HEK293 (cell line): ENCODE measurements at regions not wholly inside any gene's neighbourhood (a gene's known extent, or its start where the extent isn't known, plus 50 kb on each side); places are given as distances from the start of the nearest gene placed in this dataset.
A peak's percentile ranks its signal among the peaks of the same experiment; 100 is the strongest.

Experiments used
- CTCF ChIA-PET: fragments of 350-600 bp; formaldehyde crosslinking; extraction: SDS; loops from one replicate; lab custom pipeline; 2021; ENCODE audit warnings: antibody characterized with exemption; lab: Yijun Ruan, JAX
- POLR2A ChIA-PET: fragments of 300-600 bp; formaldehyde crosslinking; extraction: SDS; loops from one replicate; lab custom pipeline; 2020; ENCODE audit warnings: antibody characterized with exemption, inconsistent platforms; lab: Yijun Ruan, JAX
- H3K27ac ChIP-seq: fragments of 200-500 bp; sonication (Bioruptor generic); 2 replicates; pipeline ENCODE4 v1.5.1; 2014; ENCODE audit warnings: low read depth, low read length, control low read depth, inconsistent platforms; ENCODE audit errors: extremely low read depth
- H3K36me3 ChIP-seq, 2 experiments: fragments of 200-500 bp in 1 of 2; sonication (Bioruptor generic) in 1 of 2; 1 replicate in 1 of 2; 2 replicates in 1 of 2; pipeline ENCODE4 v1.5.1; 2014 to 2017; ENCODE audit warnings: inconsistent platforms in 2 of 2, low read length in 2 of 2; ENCODE audit not compliant: control insufficient read depth in 2 of 2, insufficient read depth in 1 of 2
- H3K4me1 ChIP-seq: fragments of 200-500 bp; sonication (Bioruptor generic); 2 replicates; pipeline ENCODE4 v1.5.1; 2014; ENCODE audit warnings: mild to moderate bottlenecking, low read length, inconsistent platforms; ENCODE audit not compliant: control insufficient read depth, insufficient read depth
- H3K4me3 ChIP-seq: 2 replicates; pipeline ENCODE4 v1.5.1; 2011; ENCODE audit warnings: low read depth, mild to moderate bottlenecking, control low read depth, low read length, moderate library complexity
- H3K9me3 ChIP-seq: fragments of 200-500 bp; sonication (Bioruptor generic); 2 replicates; pipeline ENCODE4 v1.5.1; 2014; ENCODE audit warnings: low read depth, low read length, inconsistent platforms; ENCODE audit not compliant: control insufficient read depth, insufficient read depth
- BCL11A ChIP-seq: fragments of 450-650 bp; formaldehyde crosslinking; IDR thresholded peaks from 2 replicates; pipeline ENCODE4 v1.5.1; 2016; ENCODE audit warnings: low read depth, missing biosample characterization, missing genetic modification characterization
- GLI4 ChIP-seq: fragments of 450-650 bp; formaldehyde crosslinking; IDR thresholded peaks from 2 replicates; pipeline ENCODE4 v1.5.1; 2016; ENCODE audit warnings: missing biosample characterization, missing genetic modification characterization
- HOXA7 ChIP-seq: sonication (generic); formaldehyde crosslinking; IDR thresholded peaks from 2 replicates; pipeline ENCODE4 v1.8.1; 2022; ENCODE audit warnings: missing genetic modification reagents, borderline replicate concordance
- KLF16 ChIP-seq: fragments of 450-650 bp; formaldehyde crosslinking; IDR thresholded peaks from 2 replicates; pipeline ENCODE4 v1.5.1; 2017; ENCODE audit warnings: missing biosample characterization, missing genetic modification characterization
- MEIS1 ChIP-seq: sonication (generic); formaldehyde crosslinking; IDR thresholded peaks from 2 replicates; pipeline ENCODE4 v1.8.1; 2022; ENCODE audit warnings: missing genetic modification reagents, mild to moderate bottlenecking, borderline replicate concordance
- RBAK ChIP-seq: fragments of 450-650 bp; formaldehyde crosslinking; IDR thresholded peaks from 2 replicates; pipeline ENCODE4 v1.5.1; 2016; ENCODE audit warnings: missing biosample characterization, missing genetic modification characterization
- ZNF146 ChIP-seq: fragments of 450-650 bp; formaldehyde crosslinking; IDR thresholded peaks from 2 replicates; pipeline ENCODE4 v1.5.1; 2016; ENCODE audit warnings: missing biosample characterization, missing genetic modification characterization
- ZNF2 ChIP-seq: fragments of 450-650 bp; formaldehyde crosslinking; IDR thresholded peaks from 2 replicates; pipeline ENCODE4 v1.5.1; 2016; ENCODE audit warnings: missing biosample characterization, missing genetic modification characterization
- ZNF221 ChIP-seq: fragments of 450-650 bp; formaldehyde crosslinking; IDR thresholded peaks from 2 replicates; pipeline ENCODE4 v1.5.1; 2017; ENCODE audit warnings: missing biosample characterization, missing genetic modification characterization, borderline replicate concordance
- ZNF248 ChIP-seq: fragments of 450-650 bp; formaldehyde crosslinking; IDR thresholded peaks from 2 replicates; pipeline ENCODE4 v1.5.1; 2017; ENCODE audit warnings: missing biosample characterization, missing genetic modification characterization
- ZNF350 ChIP-seq: fragments of 450-650 bp; formaldehyde crosslinking; IDR thresholded peaks from 2 replicates; pipeline ENCODE4 v1.5.0; 2017; ENCODE audit warnings: missing biosample characterization, mild to moderate bottlenecking, missing genetic modification characterization
- ZNF366 ChIP-seq: fragments of 450-650 bp; formaldehyde crosslinking; conservative IDR thresholded peaks from 2 replicates; pipeline ENCODE4 v1.5.1; 2016; ENCODE audit warnings: missing biosample characterization, missing genetic modification characterization
- ZNF37A ChIP-seq: fragments of 450-650 bp; IDR thresholded peaks from 2 replicates; pipeline ENCODE4 v1.5.1; 2018; ENCODE audit warnings: missing biosample characterization, missing genetic modification characterization
- ZNF391 ChIP-seq: fragments of 450-650 bp; formaldehyde crosslinking; IDR thresholded peaks from 2 replicates; pipeline ENCODE4 v1.5.1; 2016; ENCODE audit warnings: low read depth, missing biosample characterization, missing genetic modification characterization, borderline replicate concordance
- ZNF548 ChIP-seq: fragments of 450-650 bp; formaldehyde crosslinking; IDR thresholded peaks from 2 replicates; pipeline ENCODE4 v1.5.1; 2016; ENCODE audit warnings: missing biosample characterization, missing genetic modification characterization
- ZNF558 ChIP-seq: fragments of 450-650 bp; formaldehyde crosslinking; IDR thresholded peaks from 2 replicates; pipeline ENCODE4 v1.5.1; 2016; ENCODE audit warnings: missing biosample characterization, missing genetic modification characterization
- ZNF561 ChIP-seq: fragments of 450-650 bp; IDR thresholded peaks from 2 replicates; pipeline ENCODE4 v1.5.1; 2018; ENCODE audit warnings: missing biosample characterization, missing genetic modification characterization, borderline replicate concordance
- ZNF596 ChIP-seq: fragments of 450-650 bp; IDR thresholded peaks from 2 replicates; pipeline ENCODE4 v1.5.0; 2018; ENCODE audit warnings: missing biosample characterization, mild to moderate bottlenecking, missing genetic modification characterization, moderate library complexity
- ZNF768 ChIP-seq: fragments of 450-650 bp; formaldehyde crosslinking; IDR thresholded peaks from 2 replicates; pipeline ENCODE4 v1.5.1; 2018; ENCODE audit warnings: missing biosample characterization, mild to moderate bottlenecking, missing genetic modification characterization
- TF ChIP-seq, protein P1 (sequence below): fragments of 450-650 bp; formaldehyde crosslinking; IDR thresholded peaks from 2 replicates; pipeline ENCODE4 v1.5.1; 2016; ENCODE audit warnings: missing biosample characterization, missing genetic modification characterization
- TF ChIP-seq, protein P2 (sequence below): fragments of 450-650 bp; formaldehyde crosslinking; optimal IDR thresholded peaks from 2 replicates; pipeline ENCODE3; 2016; ENCODE audit warnings: missing biosample characterization, mild to moderate bottlenecking, missing genetic modification characterization
- TF ChIP-seq, protein P3 (sequence below): fragments of 450-650 bp; formaldehyde crosslinking; IDR thresholded peaks from 2 replicates; pipeline ENCODE4 v1.5.1; 2016; ENCODE audit warnings: missing biosample characterization, missing genetic modification characterization

DNA sequence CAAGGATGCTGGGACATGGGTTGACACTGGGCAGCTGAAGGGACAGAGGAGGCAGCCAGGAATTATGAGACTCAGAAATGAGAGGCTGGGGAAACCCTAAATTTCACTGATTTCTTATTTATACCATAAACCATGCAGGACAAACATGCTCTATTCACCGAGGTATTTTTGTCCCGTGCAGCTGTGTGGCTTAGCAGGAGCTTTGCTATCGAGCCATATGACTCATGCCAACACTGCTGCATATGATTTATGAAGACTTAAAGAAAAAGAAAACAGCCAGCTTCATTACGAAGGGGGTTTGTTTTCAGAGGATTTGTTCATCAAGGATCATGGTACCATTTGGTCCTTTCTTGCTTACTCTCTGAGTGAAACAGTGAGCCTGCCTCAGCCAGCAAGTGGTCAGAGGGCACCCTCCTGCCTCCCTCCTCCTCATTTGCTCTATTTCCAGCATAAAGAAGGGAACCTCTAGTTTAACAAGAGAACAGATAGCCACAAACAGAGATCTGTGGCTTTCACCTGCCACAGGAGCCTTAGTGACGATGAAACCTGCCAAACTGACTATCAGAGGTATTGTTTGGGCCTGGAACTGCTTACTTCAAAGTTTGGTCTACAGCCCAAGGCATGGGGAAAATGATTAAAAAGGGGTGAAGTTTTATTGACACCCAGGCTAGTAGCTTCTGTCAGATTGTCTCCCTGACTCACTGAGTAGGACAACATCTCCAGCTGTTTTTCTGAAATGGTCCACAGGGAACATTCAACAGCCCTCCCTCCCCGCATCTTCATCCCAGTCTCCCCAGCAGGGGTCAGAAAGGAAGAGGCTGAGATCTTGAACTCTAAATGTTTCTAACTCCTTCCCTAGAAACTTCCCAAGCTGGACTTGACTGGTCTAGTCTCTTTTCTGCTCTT lies 80.1 kb upstream of the MAML3 start:
- no peak overlapping the region for H3K4me3 ChIP-seq
- peaks cover 12% of the 10 kb centered on the region for H3K4me1 ChIP-seq
- H3K9me3 ChIP-seq: no peaks in the 10 kb centered on the region
- CTCF ChIA-PET: interaction anchor here (0.6 kb wide), 1 partner anchor 625 kb away, joined by 4 read pairs; no protein-coding TSS in a partner anchor
- H3K36me3 ChIP-seq: no peaks in the 10 kb centered on the region
- TF ChIP-seq RBAK (tag by site-specific recombination): no peak
- TF ChIP-seq ZNF768 (tag by site-specific recombination): no peak
- no peak for TF ChIP-seq ZNF391 (tag by site-specific recombination)
- no peak for TF ChIP-seq GLI4 (tag by site-specific recombination)
- TF ChIP-seq MEIS1 (CRISPR knock-in tag): no peak
- TF ChIP-seq ZNF350 (tag by site-specific recombination): no peak
- no peak for TF ChIP-seq ZNF2 (tag by site-specific recombination)
- TF ChIP-seq ZNF558 (tag by site-specific recombination): no peak
- no peak for TF ChIP-seq ZNF561 (tag by site-specific recombination)
- no peak for TF ChIP-seq BCL11A (tag by site-specific recombination)
- TF ChIP-seq, all 188 proteins: peak for 0
- POLR2A ChIA-PET: no interaction called here
- no peak overlapping the region for H3K27ac ChIP-seq

DNA sequence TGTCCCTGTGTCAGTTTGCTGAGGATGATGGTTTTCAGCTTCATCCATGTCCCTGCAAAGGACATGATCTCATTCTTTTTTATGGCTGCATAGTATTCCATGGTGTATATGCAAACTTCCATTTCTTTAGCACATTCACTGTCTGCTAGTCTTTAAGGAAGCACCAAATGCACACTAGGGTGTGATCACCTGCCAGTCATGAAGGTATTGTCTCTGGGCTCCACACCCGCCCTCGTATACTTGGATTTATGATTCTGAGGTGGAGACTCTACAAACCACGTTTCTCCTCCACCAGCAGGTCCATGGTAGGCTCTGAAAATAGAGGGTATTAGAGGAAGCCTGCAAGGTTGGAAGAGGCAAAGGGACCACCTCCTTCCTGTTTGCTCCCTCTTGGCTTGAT lies 75.9 kb upstream of the MAML3 start:
- no peaks in the 10 kb centered on the region for H3K36me3 ChIP-seq
- no peaks in the 10 kb centered on the region for H3K4me1 ChIP-seq
- H3K9me3 ChIP-seq: no peaks in the 10 kb centered on the region
- CTCF ChIA-PET: no interaction called here
- POLR2A ChIA-PET: no interaction called here
- H3K4me3 ChIP-seq: no peak overlapping the region
- no peak overlapping the region for H3K27ac ChIP-seq
- TF ChIP-seq ZNF146: peak; percentile 86
- TF ChIP-seq, protein P1, sequence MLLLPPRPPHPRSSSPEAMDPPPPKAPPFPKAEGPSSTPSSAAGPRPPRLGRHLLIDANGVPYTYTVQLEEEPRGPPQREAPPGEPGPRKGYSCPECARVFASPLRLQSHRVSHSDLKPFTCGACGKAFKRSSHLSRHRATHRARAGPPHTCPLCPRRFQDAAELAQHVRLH (tag by site-specific recombination): 0 out of 2 replicates have a peak, but pooled peaks have one; percentile 34
- TF ChIP-seq ZNF221 (tag by site-specific recombination): no peak
- TF ChIP-seq, all 188 proteins: peak for 2

DNA sequence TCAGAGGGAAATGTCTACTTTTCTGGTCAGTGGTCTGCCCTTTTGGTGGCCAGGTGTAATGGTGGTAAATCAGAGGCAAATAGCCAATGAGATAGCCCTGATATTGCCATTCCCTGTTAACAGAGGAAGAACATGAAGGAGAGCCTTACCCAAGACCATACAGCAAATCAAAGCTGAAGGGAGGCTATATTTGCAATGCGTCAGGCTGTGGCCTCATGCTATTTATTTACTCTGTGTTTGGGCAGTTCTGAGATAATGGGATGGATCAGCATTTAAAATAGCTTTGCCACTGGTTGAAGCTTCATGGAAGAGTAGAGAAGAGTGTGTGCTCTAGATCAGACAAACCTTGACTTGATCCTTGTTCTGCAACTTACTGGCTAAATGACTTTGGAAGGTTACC lies 73.3 kb upstream of the MAML3 start:
- TF ChIP-seq, protein P2, sequence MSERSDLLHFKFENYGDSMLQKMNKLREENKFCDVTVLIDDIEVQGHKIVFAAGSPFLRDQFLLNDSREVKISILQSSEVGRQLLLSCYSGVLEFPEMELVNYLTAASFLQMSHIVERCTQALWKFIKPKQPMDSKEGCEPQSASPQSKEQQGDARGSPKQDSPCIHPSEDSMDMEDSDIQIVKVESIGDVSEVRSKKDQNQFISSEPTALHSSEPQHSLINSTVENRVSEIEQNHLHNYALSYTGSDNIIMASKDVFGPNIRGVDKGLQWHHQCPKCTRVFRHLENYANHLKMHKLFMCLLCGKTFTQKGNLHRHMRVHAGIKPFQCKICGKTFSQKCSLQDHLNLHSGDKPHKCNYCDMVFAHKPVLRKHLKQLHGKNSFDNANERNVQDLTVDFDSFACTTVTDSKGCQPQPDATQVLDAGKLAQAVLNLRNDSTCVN (tag by site-specific recombination): no peak
- no peak for TF ChIP-seq KLF16
- no peaks in the 10 kb centered on the region for H3K36me3 ChIP-seq
- H3K9me3 ChIP-seq: no peaks in the 10 kb centered on the region
- no peaks in the 10 kb centered on the region for H3K4me1 ChIP-seq
- no peak overlapping the region for H3K4me3 ChIP-seq
- POLR2A ChIA-PET: no interaction called here
- H3K27ac ChIP-seq: no peak overlapping the region
- CTCF ChIA-PET: no interaction called here

DNA sequence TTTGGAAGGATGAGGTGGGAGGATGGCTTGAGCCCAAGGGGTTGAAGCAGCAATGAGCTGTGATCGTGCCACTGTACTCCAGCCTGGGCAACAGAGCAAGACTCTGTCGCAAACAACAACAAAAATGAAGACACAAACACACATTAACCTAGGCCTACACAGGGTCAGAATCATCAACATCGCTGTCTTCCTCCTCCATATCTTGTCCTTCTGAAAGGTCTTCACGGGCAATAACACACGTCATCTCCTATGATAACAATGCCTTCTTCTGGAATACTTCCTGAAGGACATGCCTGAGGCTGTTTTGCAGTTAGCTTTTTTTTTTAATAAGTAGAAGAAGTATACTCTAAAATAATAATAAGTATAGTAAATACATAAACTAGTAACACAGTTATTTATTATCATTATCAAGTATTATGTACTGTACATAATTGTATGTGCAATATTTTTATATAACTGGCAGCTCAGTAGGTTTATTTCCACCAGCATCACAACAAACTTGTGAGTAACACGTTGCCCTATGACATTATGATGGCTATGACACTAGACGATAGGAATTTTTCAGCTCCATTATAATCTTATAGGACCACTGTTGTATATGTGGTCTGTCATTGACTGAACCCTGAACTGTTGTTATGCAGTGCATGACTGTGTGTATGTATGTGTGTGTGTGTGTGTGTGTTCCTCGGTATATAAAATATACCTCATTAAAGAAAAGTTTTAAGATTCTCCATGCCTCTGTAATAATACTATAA lies 69.2 kb upstream of the MAML3 start:
- Histone ChIP-seq H3K36me3 (no peaks in the 10 kb centered on the region), H3K27ac (no peak overlapping the region), H3K4me3 (no peak overlapping the region), H3K4me1 (no peaks in the 10 kb centered on the region), H3K9me3 (no peaks in the 10 kb centered on the region)
- POLR2A ChIA-PET: no interaction called here
- CTCF ChIA-PET: no interaction called here
- TF ChIP-seq ZNF248 (tag by site-specific recombination) (no peak), ZNF548 (tag by site-specific recombination) (no peak), ZNF596 (tag by site-specific recombination) (no peak), ZNF366 (tag by site-specific recombination) (no peak), HOXA7 (CRISPR knock-in tag) (no peak), ZNF37A (tag by site-specific recombination) (no peak), BCL11A (tag by site-specific recombination) (no peak)
- TF ChIP-seq, protein P3, sequence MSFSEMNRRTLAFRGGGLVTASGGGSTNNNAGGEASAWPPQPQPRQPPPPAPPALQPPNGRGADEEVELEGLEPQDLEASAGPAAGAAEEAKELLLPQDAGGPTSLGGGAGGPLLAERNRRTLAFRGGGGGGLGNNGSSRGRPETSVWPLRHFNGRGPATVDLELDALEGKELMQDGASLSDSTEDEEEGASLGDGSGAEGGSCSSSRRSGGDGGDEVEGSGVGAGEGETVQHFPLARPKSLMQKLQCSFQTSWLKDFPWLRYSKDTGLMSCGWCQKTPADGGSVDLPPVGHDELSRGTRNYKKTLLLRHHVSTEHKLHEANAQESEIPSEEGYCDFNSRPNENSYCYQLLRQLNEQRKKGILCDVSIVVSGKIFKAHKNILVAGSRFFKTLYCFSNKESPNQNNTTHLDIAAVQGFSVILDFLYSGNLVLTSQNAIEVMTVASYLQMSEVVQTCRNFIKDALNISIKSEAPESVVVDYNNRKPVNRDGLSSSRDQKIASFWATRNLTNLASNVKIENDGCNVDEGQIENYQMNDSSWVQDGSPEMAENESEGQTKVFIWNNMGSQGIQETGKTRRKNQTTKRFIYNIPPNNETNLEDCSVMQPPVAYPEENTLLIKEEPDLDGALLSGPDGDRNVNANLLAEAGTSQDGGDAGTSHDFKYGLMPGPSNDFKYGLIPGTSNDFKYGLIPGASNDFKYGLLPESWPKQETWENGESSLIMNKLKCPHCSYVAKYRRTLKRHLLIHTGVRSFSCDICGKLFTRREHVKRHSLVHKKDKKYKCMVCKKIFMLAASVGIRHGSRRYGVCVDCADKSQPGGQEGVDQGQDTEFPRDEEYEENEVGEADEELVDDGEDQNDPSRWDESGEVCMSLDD (tag by site-specific recombination): no peak
